Endothelial cell of umbilical vein (primary cell): ENCODE measurements at regions not wholly inside any gene's neighbourhood (a gene's known extent, or its start where the extent isn't known, plus 50 kb on each side); places are given as distances from the start of the nearest gene placed in this dataset.

Experiments used
- BruUV-seq: library from RNA; stranded (reverse); fragments of 400-500 nt; replicated peaks from 2 replicates; lab custom pipeline; 2021; lab: Mats Ljungman, UMichigan
- CTCF ChIA-PET: fragments of 300-600, 350-600 bp; sonication (Branson Sonifier 250); formaldehyde crosslinking; loops from one replicate; lab custom pipeline; 2021; ENCODE audit warnings: antibody characterized with exemption, inconsistent platforms; lab: Charles Lee
- POLR2A ChIA-PET: fragments of 300-600, 350-600 bp; sonication (Branson Sonifier 250); formaldehyde crosslinking; loops from one replicate; lab custom pipeline; 2021; ENCODE audit warnings: antibody characterized with exemption, inconsistent platforms; lab: Charles Lee
- DNase-seq: peaks from one replicate; pipeline ENCODE4 v3.0.0-alpha.2; 2011; ENCODE audit warnings: low read depth, low spot score
- FAIRE-seq: peaks from 2 replicates; lab custom pipeline; 2011; peaks lifted over from hg19 to GRCh38; lab: Jason Lieb, UNC
- H2AFZ ChIP-seq: 2 replicates; pipeline ENCODE4 v1.6.0; 2012; ENCODE audit warnings: low read depth, low read length, control low read depth, inconsistent platforms
- H3K27ac ChIP-seq: 2 replicates; pipeline ENCODE4 v1.5.1; 2011; ENCODE audit warnings: low read depth, mild to moderate bottlenecking, control low read depth, low read length, moderate library complexity; ENCODE audit not compliant: insufficient read depth
- H3K27me3 ChIP-seq, 2 experiments: 2 replicates each; pipeline versions ENCODE4 v1.6.0 to v1.6.1; 2011; ENCODE audit warnings: low read length in 2 of 2, mixed read lengths in 1 of 2; ENCODE audit not compliant: control insufficient read depth in 2 of 2, insufficient read depth in 2 of 2
- H3K36me3 ChIP-seq, 2 experiments: 2 replicates in 1 of 2; 3 replicates in 1 of 2; pipeline ENCODE4 v1.5.1; 2011; ENCODE audit warnings: low read length in 2 of 2, mild to moderate bottlenecking in 1 of 2, moderate library complexity in 1 of 2; ENCODE audit not compliant: control insufficient read depth in 2 of 2, insufficient read depth in 2 of 2; ENCODE audit errors: extremely low read depth in 1 of 2
- H3K4me1 ChIP-seq: 3 replicates; pipeline ENCODE4 v1.5.1; 2011; ENCODE audit warnings: mild to moderate bottlenecking, low read length; ENCODE audit not compliant: control insufficient read depth, insufficient read depth; ENCODE audit errors: extremely low read depth
- H3K4me2 ChIP-seq: 2 replicates; pipeline ENCODE4 v1.6.1; 2011; ENCODE audit warnings: low read length, control low read depth, mixed read lengths; ENCODE audit not compliant: insufficient read depth
- H3K4me3 ChIP-seq, 3 experiments: fragments of 200-600 bp in 1 of 3; sonication (generic), shearing (Covaris generic) in 1 of 3; replicated peaks in 1 of 3; 2 replicates each; pipeline ENCODE4 v1.5.1; 2011 to 2016; ENCODE audit warnings: control low read depth in 3 of 3, low read length in 3 of 3, mild to moderate bottlenecking in 2 of 3, inconsistent platforms in 1 of 3, low read depth in 1 of 3, moderate library complexity in 1 of 3; ENCODE audit not compliant: insufficient read depth in 1 of 3
- H3K79me2 ChIP-seq: 2 replicates; pipeline ENCODE4 v1.6.0; 2012; ENCODE audit warnings: low read length, inconsistent platforms; ENCODE audit not compliant: control insufficient read depth, insufficient read depth
- H3K9ac ChIP-seq: replicated peaks from 2 replicates; pipeline ENCODE3; 2011; ENCODE audit warnings: low read length, control low read depth; ENCODE audit not compliant: insufficient read depth; ENCODE audit errors: extremely low read depth
- H3K9me1 ChIP-seq: replicated peaks from 3 replicates; pipeline ENCODE4 v1.6.0; 2011; ENCODE audit warnings: mild to moderate bottlenecking, low read length; ENCODE audit not compliant: control insufficient read depth, insufficient read depth; ENCODE audit errors: extremely low read depth
- H3K9me3 ChIP-seq: replicated peaks from 2 replicates; pipeline ENCODE4 v1.5.1; 2012; ENCODE audit warnings: low read length, inconsistent platforms; ENCODE audit not compliant: control insufficient read depth, insufficient read depth
- H4K20me1 ChIP-seq: replicated peaks from 2 replicates; pipeline ENCODE3; 2011; ENCODE audit warnings: mild to moderate bottlenecking, low read length; ENCODE audit not compliant: control insufficient read depth, insufficient read depth; ENCODE audit errors: extremely low read depth
- EZH2 ChIP-seq: IDR thresholded peaks from 2 replicates; pipeline ENCODE4 v1.6.1; 2012; ENCODE audit warnings: borderline replicate concordance, low read depth, mild to moderate bottlenecking, moderate library complexity, low read length, inconsistent platforms; ENCODE audit not compliant: severe bottlenecking
- FOS ChIP-seq: IDR thresholded peaks from 2 replicates; pipeline ENCODE4 v1.6.1; 2011; ENCODE audit warnings: mild to moderate bottlenecking, low read length, moderate library complexity, borderline replicate concordance; ENCODE audit not compliant: insufficient read depth
- GATA2 ChIP-seq: IDR thresholded peaks from 2 replicates; pipeline ENCODE4 v1.7.0; 2011; ENCODE audit warnings: low read depth, mild to moderate bottlenecking, moderate library complexity, mixed read lengths, low read length; ENCODE audit not compliant: insufficient read length, insufficient read depth
- JUN ChIP-seq: IDR thresholded peaks from 2 replicates; pipeline ENCODE4 v1.6.1; 2011; ENCODE audit warnings: borderline replicate concordance, low read depth; ENCODE audit not compliant: insufficient read length, insufficient read depth
- MAX ChIP-seq: IDR thresholded peaks from 2 replicates; pipeline ENCODE4 v1.6.1; 2011; ENCODE audit not compliant: insufficient read depth, insufficient read length
- MYC ChIP-seq: IDR thresholded peaks from one replicate; pipeline ENCODE4 v1.6.1; 2011; ENCODE audit warnings: mild to moderate bottlenecking, low read depth, low read length
- POLR2A ChIP-seq: IDR thresholded peaks from 2 replicates; pipeline ENCODE4 v1.6.1; 2012; ENCODE audit warnings: low read depth, mild to moderate bottlenecking, control low read depth, low read length
- POLR2AphosphoS5 ChIP-seq: IDR thresholded peaks from 2 replicates; pipeline ENCODE4 v1.6.1; 2012; ENCODE audit warnings: low read depth, mild to moderate bottlenecking, control low read depth, low read length, moderate library complexity; ENCODE audit not compliant: insufficient read depth
- dilution Hi-C: fragments of 300-500 bp; cut with MboI; formaldehyde crosslinking; loops from one replicate; pipeline ENCODE4 v1.15.0; 2019; ENCODE audit warnings: low sequenced_read_pairs; ENCODE audit not compliant: extremely low pct_ligation_motif_present
- intact Hi-C: fragments of 100-400 bp; cut with micrococcal nuclease; formaldehyde crosslinking; loops from one replicate; pipeline ENCODE4 v1.10.0; 2022
- TF ChIP-seq, protein P1 (sequence below), 2 donors: IDR thresholded peaks; 1 replicate in 1 of 2; 2 replicates in 1 of 2; pipeline ENCODE4 v1.5.1; 2011; ENCODE audit warnings: low read length in 2 of 2, mild to moderate bottlenecking in 2 of 2, moderate library complexity in 2 of 2, control low read depth in 1 of 2, inconsistent platforms in 1 of 2, low read depth in 1 of 2; ENCODE audit not compliant: insufficient read depth in 1 of 2; ENCODE audit errors: extremely low read depth in 1 of 2

DNA sequence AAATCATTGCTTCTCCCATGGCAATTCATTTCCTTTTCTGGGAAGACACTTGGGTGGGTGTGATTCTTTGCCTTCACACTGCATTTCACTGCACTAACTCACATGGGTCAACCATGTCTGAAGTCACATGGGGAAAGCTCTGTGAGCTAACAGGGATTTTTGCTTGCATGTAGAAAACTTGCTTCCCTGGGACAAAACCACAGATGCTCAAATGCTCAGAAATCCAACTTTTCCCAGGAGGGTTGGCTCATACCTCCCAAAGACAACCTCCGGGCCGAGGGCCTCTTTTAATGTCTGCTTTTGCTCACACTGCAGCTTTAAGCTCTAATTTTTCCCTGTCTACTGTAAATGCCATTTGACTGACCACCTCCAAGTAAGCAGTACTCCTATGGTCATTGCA lies 1695.2 kb downstream of the STIM2 start:
- dilution Hi-C loops: no loop called here
- no peaks in the 10 kb centered on the region for H3K9me3 ChIP-seq
- BruUV-seq: no TSS peak
- no peak overlapping the region for H3K27ac ChIP-seq
- no peaks in the 10 kb centered on the region for H3K36me3 ChIP-seq
- intact Hi-C loops: loop anchor here (5.0 kb wide), 1 partner anchor 204 kb away; no protein-coding TSS in a partner anchor
- peaks cover 6% of the 10 kb centered on the region for H3K4me1 ChIP-seq
- no peak overlapping the region for H2AFZ ChIP-seq
- DNase-seq (peak; percentile 59), FAIRE-seq (no peak)
- no peaks in the 10 kb centered on the region for H3K9me1 ChIP-seq
- H3K4me3 ChIP-seq: no peak overlapping the region
- H3K4me2 ChIP-seq: peak overlapping the region; percentile 11
- CTCF ChIA-PET: no interaction called here
- H3K79me2 ChIP-seq: no peaks in the 10 kb centered on the region
- TF ChIP-seq FOS: no peak
- no peak for TF ChIP-seq EZH2
- TF ChIP-seq GATA2: peak; percentile 33
- TF ChIP-seq JUN: no peak
- TF ChIP-seq, protein P1, sequence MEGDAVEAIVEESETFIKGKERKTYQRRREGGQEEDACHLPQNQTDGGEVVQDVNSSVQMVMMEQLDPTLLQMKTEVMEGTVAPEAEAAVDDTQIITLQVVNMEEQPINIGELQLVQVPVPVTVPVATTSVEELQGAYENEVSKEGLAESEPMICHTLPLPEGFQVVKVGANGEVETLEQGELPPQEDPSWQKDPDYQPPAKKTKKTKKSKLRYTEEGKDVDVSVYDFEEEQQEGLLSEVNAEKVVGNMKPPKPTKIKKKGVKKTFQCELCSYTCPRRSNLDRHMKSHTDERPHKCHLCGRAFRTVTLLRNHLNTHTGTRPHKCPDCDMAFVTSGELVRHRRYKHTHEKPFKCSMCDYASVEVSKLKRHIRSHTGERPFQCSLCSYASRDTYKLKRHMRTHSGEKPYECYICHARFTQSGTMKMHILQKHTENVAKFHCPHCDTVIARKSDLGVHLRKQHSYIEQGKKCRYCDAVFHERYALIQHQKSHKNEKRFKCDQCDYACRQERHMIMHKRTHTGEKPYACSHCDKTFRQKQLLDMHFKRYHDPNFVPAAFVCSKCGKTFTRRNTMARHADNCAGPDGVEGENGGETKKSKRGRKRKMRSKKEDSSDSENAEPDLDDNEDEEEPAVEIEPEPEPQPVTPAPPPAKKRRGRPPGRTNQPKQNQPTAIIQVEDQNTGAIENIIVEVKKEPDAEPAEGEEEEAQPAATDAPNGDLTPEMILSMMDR (IDR thresholded peaks at IDR 0.05; ENCODE audit: extremely low read depth in 1 of 2, insufficient read depth in 1 of 2, low read depth in 1 of 2, low read length in 2 of 2): no peak
- TF ChIP-seq POLR2AphosphoS5: no peak
- TF ChIP-seq MAX: no peak
- no peak for TF ChIP-seq POLR2A
- no peak for TF ChIP-seq MYC
- H3K27me3 ChIP-seq: no peaks in the 10 kb centered on the region
- no peak overlapping the region for H3K9ac ChIP-seq
- POLR2A ChIA-PET: no interaction called here
- no peaks in the 10 kb centered on the region for H4K20me1 ChIP-seq
